ENCODE measurements at regions not wholly inside any gene's neighbourhood (a gene's known extent, or its start where the extent isn't known, plus 50 kb on each side); places are given as distances from the start of the nearest gene placed in this dataset.

- 74 to 79% methylated on average over 21 of the region's 21 CpGs for WGBS, 2 donors
- DNase-seq: no peak
- intact Hi-C loops (cut with DNase I): no loop called here
Observed at GRCh38 chr11:134978388-134979088, 566.5 kb upstream of the B3GAT1 start.

DNA sequence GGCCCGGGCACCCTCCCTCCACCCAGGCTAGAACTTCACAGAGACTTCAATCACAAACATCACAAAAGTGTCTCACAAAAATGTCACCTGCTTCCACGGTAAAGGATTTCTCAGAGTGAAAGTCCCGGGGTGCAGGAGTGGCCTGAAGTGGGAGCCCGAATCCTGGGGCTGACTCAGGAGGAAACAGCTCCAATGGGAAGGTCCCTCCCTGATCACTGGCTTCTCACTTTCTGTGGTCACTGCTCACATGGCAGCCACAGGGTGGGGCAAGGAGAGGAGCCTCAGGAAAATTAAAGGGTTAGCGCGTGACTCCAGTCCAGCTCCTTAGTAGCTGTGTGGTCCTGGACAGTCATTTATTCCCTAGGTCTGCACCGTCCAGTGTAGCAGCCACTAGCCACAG, 564.5 kb upstream of the B3GAT1 start:
- no peak overlapping the region for H3K4me3 ChIP-seq
- H3K27ac ChIP-seq: no peak overlapping the region
- H3K36me3 ChIP-seq: no peaks in the 10 kb centered on the region
- no peak for TF ChIP-seq POLR2A (IDR thresholded peaks at IDR 0.05)
- no peaks in the 10 kb centered on the region for H3K4me1 ChIP-seq
- 39 to 67% methylated on average over 7 of the region's 7 CpGs for WGBS, 2 donors
- intact Hi-C loops (cut with DNase I): no loop called here
- DNase-seq: no peak
- H3K27me3 ChIP-seq: peaks cover 0 to 3% (median 0%) of the 10 kb centered on the region in 3 donors
- H3K9me3 ChIP-seq: no peaks in the 10 kb centered on the region

More at GRCh38 chr11:134978388-134979088, 566.5 kb upstream of the B3GAT1 start:
- H3K4me3 ChIP-seq: no peak overlapping the region
- no peak overlapping the region for H3K27ac ChIP-seq
- H3K9me3 ChIP-seq: no peaks in the 10 kb centered on the region
- H3K36me3 ChIP-seq: no peaks in the 10 kb centered on the region
- TF ChIP-seq POLR2A (IDR thresholded peaks at IDR 0.05) (no peak), POLR2AphosphoS5 (IDR thresholded peaks at IDR 0.05) (no peak), EP300 (IDR thresholded peaks at IDR 0.05) (no peak)
- TF ChIP-seq, protein P1, sequence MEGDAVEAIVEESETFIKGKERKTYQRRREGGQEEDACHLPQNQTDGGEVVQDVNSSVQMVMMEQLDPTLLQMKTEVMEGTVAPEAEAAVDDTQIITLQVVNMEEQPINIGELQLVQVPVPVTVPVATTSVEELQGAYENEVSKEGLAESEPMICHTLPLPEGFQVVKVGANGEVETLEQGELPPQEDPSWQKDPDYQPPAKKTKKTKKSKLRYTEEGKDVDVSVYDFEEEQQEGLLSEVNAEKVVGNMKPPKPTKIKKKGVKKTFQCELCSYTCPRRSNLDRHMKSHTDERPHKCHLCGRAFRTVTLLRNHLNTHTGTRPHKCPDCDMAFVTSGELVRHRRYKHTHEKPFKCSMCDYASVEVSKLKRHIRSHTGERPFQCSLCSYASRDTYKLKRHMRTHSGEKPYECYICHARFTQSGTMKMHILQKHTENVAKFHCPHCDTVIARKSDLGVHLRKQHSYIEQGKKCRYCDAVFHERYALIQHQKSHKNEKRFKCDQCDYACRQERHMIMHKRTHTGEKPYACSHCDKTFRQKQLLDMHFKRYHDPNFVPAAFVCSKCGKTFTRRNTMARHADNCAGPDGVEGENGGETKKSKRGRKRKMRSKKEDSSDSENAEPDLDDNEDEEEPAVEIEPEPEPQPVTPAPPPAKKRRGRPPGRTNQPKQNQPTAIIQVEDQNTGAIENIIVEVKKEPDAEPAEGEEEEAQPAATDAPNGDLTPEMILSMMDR (IDR thresholded peaks at IDR 0.05): no peak
- H3K4me1 ChIP-seq: no peaks in the 10 kb centered on the region
- H3K27me3 ChIP-seq: peaks cover 0 to 7% (median 0%) of the 10 kb centered on the region in 3 donors

DNA sequence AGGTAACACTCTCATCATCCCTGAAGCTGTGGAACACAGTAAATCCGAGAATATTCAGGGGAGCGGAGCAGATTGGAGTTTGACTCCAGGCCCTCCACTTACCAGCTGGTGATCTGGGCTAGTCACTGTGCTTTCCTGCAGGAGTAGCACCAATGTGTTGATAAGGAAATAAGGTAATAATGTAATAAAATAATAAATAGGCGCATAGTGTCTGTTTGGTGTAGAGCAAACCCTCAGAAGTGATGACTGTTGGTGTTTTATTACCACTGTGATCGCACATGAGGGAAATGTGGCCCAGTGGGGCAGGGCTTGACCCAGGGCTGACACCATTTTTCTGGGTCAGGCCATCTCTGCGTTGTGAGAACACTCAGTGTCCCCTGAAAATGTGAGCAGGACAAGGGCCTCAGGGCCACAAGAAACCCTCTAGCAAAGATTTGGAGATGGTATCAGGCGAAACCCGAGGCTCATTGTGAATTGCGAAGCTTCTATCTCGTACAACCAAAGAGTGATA, 563.9 kb upstream of the B3GAT1 start:
- H3K4me1 ChIP-seq: no peaks in the 10 kb centered on the region
- TF ChIP-seq, protein P1 (IDR thresholded peaks at IDR 0.05): no peak
- no peak for TF ChIP-seq EP300 (IDR thresholded peaks at IDR 0.05)
- TF ChIP-seq POLR2A (IDR thresholded peaks at IDR 0.05): no peak
- intact Hi-C loops (cut with DNase I): no loop called here
- no peak overlapping the region for H3K27ac ChIP-seq
- 22 to 61% methylated on average over 9 of the region's 9 CpGs for WGBS, 2 donors
- no peak overlapping the region for H3K4me3 ChIP-seq
- H3K9me3 ChIP-seq: no peaks in the 10 kb centered on the region
- no peaks in the 10 kb centered on the region for H3K36me3 ChIP-seq
- DNase-seq: no peak
- peaks cover 0 to 3% (median 0%) of the 10 kb centered on the region in 3 donors for H3K27me3 ChIP-seq

DNA sequence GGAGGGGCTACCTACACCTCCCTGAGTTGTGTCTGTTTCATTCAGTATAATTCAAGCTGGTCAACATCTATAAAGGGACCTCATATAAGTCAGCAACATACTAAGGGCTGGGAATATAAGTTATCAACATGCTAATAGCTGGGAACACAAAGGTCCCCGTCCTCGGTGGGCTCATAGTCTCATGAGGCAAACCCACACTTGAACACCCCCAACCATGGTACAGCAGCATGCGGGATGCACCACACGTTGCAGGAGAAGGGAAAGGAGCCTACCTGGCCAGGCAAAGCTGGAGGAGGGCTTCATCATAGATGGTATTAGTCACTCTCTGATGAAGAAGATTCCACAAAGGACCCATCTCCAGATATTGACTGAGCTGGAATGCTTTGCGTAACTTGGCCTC, 561.8 kb upstream of the B3GAT1 start:
- DNase-seq: no peak
- Histone ChIP-seq H3K4me3 (no peak overlapping the region), H3K9me3 (no peaks in the 10 kb centered on the region), H3K27ac (no peak overlapping the region), H3K4me1 (no peaks in the 10 kb centered on the region), H3K36me3 (no peaks in the 10 kb centered on the region), H3K27me3 (peaks cover 0 to 3% (median 0%) of the 10 kb centered on the region in 3 donors)
- intact Hi-C loops (cut with DNase I): no loop called here
- no peak for TF ChIP-seq POLR2A (IDR thresholded peaks at IDR 0.05)
- TF ChIP-seq, protein P1 (IDR thresholded peaks at IDR 0.05): no peak
- TF ChIP-seq POLR2AphosphoS5 (IDR thresholded peaks at IDR 0.05): no peak
- TF ChIP-seq EP300 (IDR thresholded peaks at IDR 0.05): no peak
- WGBS, 2 donors: 95 to 96% methylated on average over 5 of the region's 5 CpGs

GRCh38 chr11:134971381-134971780, 559.3 kb upstream of the B3GAT1 start:
- Histone ChIP-seq H3K36me3 (no peaks in the 10 kb centered on the region), H3K4me3 (no peak overlapping the region), H3K4me1 (no peaks in the 10 kb centered on the region), H3K27ac (no peak overlapping the region), H3K27me3 (peaks cover 0 to 12% (median 0%) of the 10 kb centered on the region in 3 donors), H3K9me3 (no peaks in the 10 kb centered on the region)
- intact Hi-C loops (cut with DNase I): no loop called here
- no peak for DNase-seq
- 81 to 85% methylated on average over 8 of the region's 8 CpGs for WGBS, 2 donors
- TF ChIP-seq EP300 (IDR thresholded peaks at IDR 0.05) (no peak), POLR2A (IDR thresholded peaks at IDR 0.05) (no peak), POLR2AphosphoS5 (IDR thresholded peaks at IDR 0.05) (no peak)
- TF ChIP-seq, protein P1 (IDR thresholded peaks at IDR 0.05): no peak

All from sigmoid colon (tissue), 6 donors.